HG03432 (cell line): ENCODE measurements at regions not wholly inside any gene's neighbourhood (a gene's known extent, or its start where the extent isn't known, plus 50 kb on each side); places are given as distances from the start of the nearest gene placed in this dataset.

Experiments
- ATAC-seq: cut with Tn5 transposase; IDR thresholded peaks from one replicate; pipeline ENCODE4 v1.9.1; 2021; ENCODE audit warnings: mild to moderate bottlenecking, moderate library complexity; ENCODE audit not compliant: unreplicated experiment

- no peak for ATAC-seq
Observed at GRCh38 chr17:77686903-77687302, 271.6 kb upstream of the TNRC6C start.

GRCh38 chr17:77687417-77687816 lies 271.1 kb upstream of the TNRC6C start:
- no peak for ATAC-seq

GRCh38 chr17:77687921-77688320 lies 270.6 kb upstream of the TNRC6C start:
- ATAC-seq = no peak

- no peak for ATAC-seq
Observed at GRCh38 chr17:77688369-77688768, 270.1 kb upstream of the TNRC6C start.

- no peak for ATAC-seq
Observed at GRCh38 chr17:77690271-77691161, 268.0 kb upstream of the TNRC6C start.

GRCh38 chr17:77691216-77692085 lies 267.1 kb upstream of the TNRC6C start:
- no peak for ATAC-seq

GRCh38 chr17:77692571-77693161 lies 265.8 kb upstream of the TNRC6C start:
- no peak for ATAC-seq

GRCh38 chr17:77693301-77693700 lies 265.2 kb upstream of the TNRC6C start:
- no peak for ATAC-seq

GRCh38 chr17:77693776-77694175 lies 264.7 kb upstream of the TNRC6C start:
- ATAC-seq = no peak

GRCh38 chr17:77694391-77695363 lies 263.8 kb upstream of the TNRC6C start:
- no peak for ATAC-seq

GRCh38 chr17:77695386-77695785 lies 263.1 kb upstream of the TNRC6C start:
- ATAC-seq = no peak

- ATAC-seq = no peak
Observed at GRCh38 chr17:77696151-77696720, 262.3 kb upstream of the TNRC6C start.

GRCh38 chr17:77696721-77697460 lies 261.6 kb upstream of the TNRC6C start:
- no peak for ATAC-seq

- ATAC-seq = no peak
Observed at GRCh38 chr17:77697480-77698400, 260.8 kb upstream of the TNRC6C start.

GRCh38 chr17:77698903-77699623 lies 259.4 kb upstream of the TNRC6C start:
- ATAC-seq = no peak

GRCh38 chr17:77700165-77700881 lies 258.2 kb upstream of the TNRC6C start:
- ATAC-seq = no peak

GRCh38 chr17:77701996-77702395 lies 256.5 kb upstream of the TNRC6C start:
- ATAC-seq = no peak
